ENCODE measurements at regions not wholly inside any gene's neighbourhood (a gene's known extent, or its start where the extent isn't known, plus 50 kb on each side); places are given as distances from the start of the nearest gene placed in this dataset.

GRCh38 chr6:74161380-74161779 lies 465.4 kb downstream of the CD109 start:
- no peak for DNase-seq

- DNase-seq, result no peak
Observed at GRCh38 chr6:74152096-74152675, 456.2 kb downstream of the CD109 start.

GRCh38 chr6:74145931-74146330 lies 449.9 kb downstream of the CD109 start:
- no peak for DNase-seq

GRCh38 chr6:74137911-74138310 lies 441.9 kb downstream of the CD109 start:
- no peak for DNase-seq

GRCh38 chr6:74134327-74134726 lies 438.3 kb downstream of the CD109 start:
- DNase-seq, result no peak

- DNase-seq, result no peak
Observed at GRCh38 chr6:74133073-74133472, 437.1 kb downstream of the CD109 start.

GRCh38 chr6:74130641-74131040 lies 434.6 kb downstream of the CD109 start:
- DNase-seq, result no peak

- no peak for DNase-seq
Observed at GRCh38 chr6:74128536-74128935, 432.5 kb downstream of the CD109 start.

GRCh38 chr6:74117113-74117512 lies 421.1 kb downstream of the CD109 start:
- DNase-seq, result no peak

GRCh38 chr6:74115674-74116073 lies 419.7 kb downstream of the CD109 start:
- DNase-seq, result peak in 1 of 3 donors; percentile 10

- DNase-seq, result peak in 2 of 3 donors; percentile 15 to 32
Observed at GRCh38 chr6:74114428-74114827, 418.4 kb downstream of the CD109 start.

GRCh38 chr6:74113901-74114300 lies 417.9 kb downstream of the CD109 start:
- DNase-seq, result no peak

GRCh38 chr6:74103417-74103816 lies 407.4 kb downstream of the CD109 start:
- DNase-seq, result no peak

- no peak for DNase-seq
Observed at GRCh38 chr6:74100719-74101287, 404.8 kb downstream of the CD109 start.

GRCh38 chr6:74096329-74096728 lies 400.3 kb downstream of the CD109 start:
- DNase-seq, result no peak

GRCh38 chr6:74093361-74093760 lies 397.4 kb downstream of the CD109 start:
- DNase-seq, result no peak

GRCh38 chr6:74091794-74092157 lies 395.8 kb downstream of the CD109 start:
- no peak for DNase-seq

GRCh38 chr6:74091136-74091793 lies 395.3 kb downstream of the CD109 start:
- DNase-seq, result peak; percentile 54 to 71 (median 64)

- no peak for DNase-seq
Observed at GRCh38 chr6:74087899-74088298, 391.9 kb downstream of the CD109 start.

- DNase-seq, result no peak
Observed at GRCh38 chr6:74075896-74076295, 379.9 kb downstream of the CD109 start.

- no peak for DNase-seq
Observed at GRCh38 chr6:74075323-74075722, 379.3 kb downstream of the CD109 start.

- no peak for DNase-seq
Observed at GRCh38 chr6:74074645-74075044, 378.6 kb downstream of the CD109 start.

- no peak for DNase-seq
Observed at GRCh38 chr6:74073999-74074398, 378.0 kb downstream of the CD109 start.

- no peak for DNase-seq
Observed at GRCh38 chr6:74073429-74073828, 377.4 kb downstream of the CD109 start.

GRCh38 chr6:74071214-74071613 lies 375.2 kb downstream of the CD109 start:
- DNase-seq, result no peak

Data from suppressor macrophage treated with lipopolysaccharide for 1 hour (primary cell).